ENCODE measurements at regions not wholly inside any gene's neighbourhood (a gene's known extent, or its start where the extent isn't known, plus 50 kb on each side); places are given as distances from the start of the nearest gene placed in this dataset.

- FAIRE-seq = no peak
Measured at GRCh38 chr1:13878021-13878420, 178.0 kb downstream of the PRDM2 start.

- FAIRE-seq = no peak
Measured at GRCh38 chr1:13878451-13878850, 178.5 kb downstream of the PRDM2 start.

GRCh38 chr1:13881385-13882088, 181.5 kb downstream of the PRDM2 start:
- no peak for FAIRE-seq

DNA sequence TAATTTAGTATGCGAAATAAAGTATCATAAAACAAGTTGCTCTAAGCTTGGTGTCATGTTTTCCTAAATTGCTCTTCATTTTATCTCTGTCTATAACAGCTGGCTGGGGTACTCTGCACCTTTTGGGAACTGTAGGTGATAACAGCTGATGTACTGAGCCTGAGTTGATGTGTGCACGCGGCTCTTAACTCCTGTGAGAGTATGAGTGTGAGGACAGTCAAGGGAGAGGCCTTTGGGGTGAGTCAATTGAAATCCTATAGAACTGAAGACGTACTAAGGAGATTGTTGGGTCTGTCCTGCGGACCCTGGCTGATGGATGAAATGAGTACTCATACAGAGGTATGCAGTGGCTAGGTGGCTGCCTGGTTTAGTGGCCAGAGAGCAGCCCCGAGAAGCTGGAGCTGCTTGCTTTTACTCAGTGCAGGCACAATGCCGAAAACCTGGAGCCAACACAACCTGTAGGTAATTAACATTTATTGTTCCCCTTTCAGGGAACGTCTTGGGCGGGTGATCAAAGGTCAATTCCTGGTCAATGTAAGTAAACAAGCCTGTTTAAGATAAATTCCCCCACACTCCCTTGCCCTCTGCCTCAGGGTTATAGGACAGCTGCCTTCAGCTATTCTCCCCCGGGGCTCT, 188.5 kb downstream of the PRDM2 start:
- no peak for FAIRE-seq

- FAIRE-seq = no peak
Measured at GRCh38 chr1:13889495-13889894, 189.5 kb downstream of the PRDM2 start.

- no peak for FAIRE-seq
Measured at GRCh38 chr1:13890766-13891165, 190.8 kb downstream of the PRDM2 start.

DNA sequence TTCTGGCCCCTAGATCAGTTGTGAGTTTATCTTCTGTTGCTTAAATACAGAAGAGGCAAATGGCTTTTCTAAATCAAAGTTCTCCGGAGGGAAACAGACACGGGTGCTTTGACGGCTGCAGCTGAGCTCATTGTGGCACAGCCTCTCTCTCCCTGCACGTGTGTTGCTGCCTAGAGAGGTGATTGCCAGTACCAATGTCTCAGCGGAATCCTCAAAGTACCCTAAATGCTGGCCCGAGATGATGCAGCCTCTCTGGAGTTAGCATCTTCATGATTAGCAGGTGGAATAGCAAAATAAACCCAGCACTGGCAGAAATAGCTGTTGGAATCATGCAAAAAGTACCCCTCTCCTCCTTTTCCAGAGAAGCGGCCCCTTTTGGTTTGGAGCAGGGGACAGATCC, 192.2 kb downstream of the PRDM2 start:
- FAIRE-seq = no peak

DNA sequence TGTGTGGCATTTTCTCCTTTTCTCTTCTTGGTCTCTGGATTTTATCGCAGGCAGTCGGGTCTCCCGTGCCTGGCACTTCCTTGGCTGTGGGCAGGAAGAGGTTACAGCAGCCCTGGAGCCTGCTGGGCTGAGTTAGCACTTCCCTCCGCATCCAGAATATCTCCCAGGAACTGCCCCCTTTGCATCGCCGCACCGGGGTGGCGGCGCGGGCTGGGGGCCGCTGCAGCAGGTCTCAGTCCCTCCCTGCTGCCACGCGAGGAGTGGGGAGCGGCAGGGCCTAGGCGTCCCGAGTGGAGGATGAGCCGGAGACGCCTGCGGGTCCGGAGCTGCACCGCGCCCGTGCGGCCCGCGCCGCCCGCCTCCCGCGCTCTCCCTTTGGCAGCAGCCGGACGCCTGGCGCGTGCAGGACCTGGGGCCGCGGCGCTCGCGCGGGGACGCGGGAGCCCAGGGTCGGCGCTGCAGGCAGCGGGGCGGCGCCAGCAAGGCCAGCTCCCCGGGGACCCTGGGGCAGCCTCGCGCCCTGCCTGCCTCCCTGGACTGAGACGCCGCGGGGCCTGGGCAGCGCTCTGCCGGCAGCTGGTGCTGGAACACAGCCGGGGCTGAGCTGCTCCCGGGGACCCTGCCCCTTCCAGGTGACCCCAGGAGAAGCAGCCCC, 192.8 kb downstream of the PRDM2 start:
- no peak for FAIRE-seq

- no peak for FAIRE-seq
Measured at GRCh38 chr1:13893409-13893821, 193.4 kb downstream of the PRDM2 start.

GRCh38 chr1:13896932-13897331, 196.9 kb downstream of the PRDM2 start:
- FAIRE-seq = no peak

GRCh38 chr1:13898406-13898805, 198.4 kb downstream of the PRDM2 start:
- FAIRE-seq = no peak

DNA sequence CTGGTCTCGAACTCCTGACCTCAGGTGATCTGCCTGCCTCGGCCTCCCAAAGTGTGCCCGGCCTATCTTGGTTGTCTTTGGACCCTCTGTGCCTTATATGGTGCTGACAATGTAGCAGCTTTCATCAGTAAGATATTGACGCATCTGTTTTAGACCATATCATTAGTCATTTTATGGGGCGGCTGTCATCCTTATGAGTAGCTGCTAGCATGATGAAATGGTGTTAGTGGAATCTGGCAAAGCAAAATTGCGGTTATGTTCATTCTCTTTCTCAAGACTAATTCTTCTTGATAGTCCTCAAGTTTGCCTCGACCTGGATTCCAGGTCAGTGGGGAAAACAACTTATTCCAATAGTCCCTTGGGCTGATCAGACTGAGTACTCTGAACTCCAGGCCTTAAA, 199.9 kb downstream of the PRDM2 start:
- no peak for FAIRE-seq

- FAIRE-seq = no peak
Measured at GRCh38 chr1:13900583-13900982, 200.6 kb downstream of the PRDM2 start.

DNA sequence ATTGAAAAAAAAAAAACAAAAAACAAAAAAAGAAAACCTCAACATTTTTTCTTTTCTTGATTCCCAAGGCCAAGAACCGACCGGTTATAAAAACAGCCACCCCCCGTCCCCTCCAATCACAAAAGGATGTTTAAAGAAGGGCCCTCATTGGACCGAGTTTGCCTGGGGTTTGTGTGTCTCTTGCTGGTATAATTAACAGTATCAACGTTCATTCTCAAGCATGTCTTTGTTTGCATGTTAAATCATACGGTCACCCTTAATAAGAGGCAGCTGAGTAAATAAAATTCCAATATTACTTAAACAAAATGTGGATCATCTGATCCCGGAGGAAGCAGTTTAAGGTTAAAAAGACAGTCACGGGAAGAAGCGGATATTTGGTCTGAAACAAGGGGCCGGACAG, 201.1 kb downstream of the PRDM2 start:
- no peak for FAIRE-seq

DNA sequence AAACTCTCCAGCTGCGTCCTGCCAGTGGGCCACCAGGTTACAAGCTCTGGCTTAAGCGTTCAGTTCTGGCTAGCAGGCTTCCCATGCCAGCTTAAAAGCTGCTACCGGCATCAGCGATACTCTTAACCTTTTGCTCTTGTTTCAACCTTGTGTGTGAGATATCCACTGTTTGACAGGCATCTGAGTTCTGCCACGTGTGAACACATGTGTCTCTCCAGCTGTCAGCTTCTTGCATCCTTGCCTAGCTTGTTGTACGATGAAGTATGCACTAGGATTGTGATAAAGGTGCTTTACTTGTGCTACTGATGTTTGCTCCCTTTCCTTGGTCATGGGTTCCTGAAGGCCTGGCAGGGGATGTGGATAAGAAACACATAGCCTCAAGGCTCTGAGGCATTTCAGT, 201.6 kb downstream of the PRDM2 start:
- FAIRE-seq = no peak

DNA sequence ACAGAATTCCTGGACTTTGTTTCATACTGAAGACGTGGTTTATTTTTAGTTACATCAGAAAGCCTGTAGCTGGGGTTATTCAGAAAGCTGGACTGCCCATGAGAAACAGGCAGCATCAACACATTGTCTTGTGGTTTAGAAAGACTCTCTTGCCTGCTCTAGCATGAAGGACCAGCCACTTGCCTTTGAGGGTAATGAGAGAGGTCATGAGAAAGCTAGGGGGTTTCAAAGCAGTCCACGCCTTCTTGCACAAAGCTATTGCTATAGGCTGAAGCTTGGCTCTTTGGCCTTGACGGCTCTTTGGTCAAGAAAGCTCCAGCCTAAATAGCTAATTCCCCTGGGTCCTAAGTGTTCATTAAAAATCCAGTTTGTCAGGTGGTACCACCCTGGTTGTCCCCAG, 208.1 kb downstream of the PRDM2 start:
- no peak for FAIRE-seq

GRCh38 chr1:13911697-13912619, 212.0 kb downstream of the PRDM2 start:
- FAIRE-seq = no peak

DNA sequence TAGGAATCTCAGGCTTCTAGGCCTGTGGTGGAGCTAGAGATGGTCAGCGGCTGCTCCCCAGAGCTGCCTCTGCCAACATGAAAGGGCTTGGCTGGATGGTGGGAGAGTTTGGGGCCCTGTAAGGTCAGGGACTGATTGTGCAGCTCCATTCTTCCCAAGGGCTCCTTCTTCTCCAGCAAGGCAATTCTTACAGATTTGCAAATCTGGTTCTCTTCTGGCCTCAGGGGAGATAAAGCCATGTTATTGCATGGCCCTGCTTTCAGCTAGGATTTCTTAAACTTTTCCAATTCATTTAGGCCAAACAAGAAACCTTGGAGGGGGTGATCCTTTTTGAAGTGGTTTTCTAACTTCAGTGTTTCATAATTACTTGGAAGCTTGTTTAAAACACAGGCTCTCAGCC, 213.4 kb downstream of the PRDM2 start:
- no peak for FAIRE-seq

DNA sequence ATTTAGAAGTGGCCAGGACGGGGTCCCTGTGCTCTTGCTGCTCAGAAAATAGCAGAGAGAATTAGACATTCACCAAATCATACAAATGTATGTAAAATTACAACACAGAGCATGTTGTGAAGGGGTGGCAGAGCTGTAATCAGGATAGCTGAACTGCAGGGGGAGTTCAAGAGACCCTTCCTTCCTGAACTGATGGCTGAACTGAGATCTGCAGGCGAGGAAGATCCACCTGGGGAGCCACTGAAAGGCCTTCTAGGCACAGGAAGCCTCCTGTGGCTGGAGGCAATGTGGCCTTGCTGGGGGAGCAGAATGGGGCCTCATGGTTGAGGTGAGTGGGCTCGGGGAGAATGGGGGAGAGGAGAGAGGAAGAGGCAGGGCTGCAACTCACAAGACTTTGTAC, 216.5 kb downstream of the PRDM2 start:
- no peak for FAIRE-seq

DNA sequence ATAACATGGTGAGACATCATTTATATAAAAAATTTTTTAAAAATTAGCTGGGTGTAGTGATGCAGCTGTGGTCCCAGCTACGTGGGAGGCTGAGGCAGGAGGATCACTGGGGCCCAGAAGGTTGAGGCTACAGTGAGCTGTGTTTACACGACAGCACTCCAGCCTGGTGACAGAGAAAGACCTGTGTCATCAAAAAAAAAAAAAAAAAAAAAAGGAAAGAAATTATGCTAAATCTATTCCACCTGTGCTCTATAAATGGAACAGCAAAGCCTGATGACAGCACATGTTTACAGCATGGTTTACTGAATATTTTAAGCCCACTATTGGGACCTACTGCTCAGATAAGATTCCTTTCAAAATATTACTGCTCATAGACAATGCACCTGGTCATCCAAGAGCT, 217.6 kb downstream of the PRDM2 start:
- FAIRE-seq = no peak

- no peak for FAIRE-seq
Measured at GRCh38 chr1:13918862-13919261, 218.9 kb downstream of the PRDM2 start.

DNA sequence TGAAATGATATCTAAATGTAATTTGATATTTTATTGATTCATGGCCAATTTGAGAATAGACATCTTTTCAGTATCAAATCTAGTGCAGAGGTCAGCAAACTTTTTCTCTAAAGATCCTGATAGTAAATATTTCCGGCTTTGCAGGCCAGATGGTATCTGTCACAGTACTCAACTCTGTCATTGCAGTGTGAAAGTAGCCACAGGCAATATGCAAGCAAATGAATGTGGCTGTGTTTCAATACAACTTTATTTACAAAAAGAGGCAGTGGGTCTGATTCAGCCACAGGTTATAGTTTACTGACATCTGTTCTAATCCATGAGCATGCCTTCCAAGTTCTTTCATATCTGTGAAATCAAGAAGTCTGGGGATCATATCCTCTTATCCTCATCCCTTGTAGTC, 221.2 kb downstream of the PRDM2 start:
- FAIRE-seq = no peak

DNA sequence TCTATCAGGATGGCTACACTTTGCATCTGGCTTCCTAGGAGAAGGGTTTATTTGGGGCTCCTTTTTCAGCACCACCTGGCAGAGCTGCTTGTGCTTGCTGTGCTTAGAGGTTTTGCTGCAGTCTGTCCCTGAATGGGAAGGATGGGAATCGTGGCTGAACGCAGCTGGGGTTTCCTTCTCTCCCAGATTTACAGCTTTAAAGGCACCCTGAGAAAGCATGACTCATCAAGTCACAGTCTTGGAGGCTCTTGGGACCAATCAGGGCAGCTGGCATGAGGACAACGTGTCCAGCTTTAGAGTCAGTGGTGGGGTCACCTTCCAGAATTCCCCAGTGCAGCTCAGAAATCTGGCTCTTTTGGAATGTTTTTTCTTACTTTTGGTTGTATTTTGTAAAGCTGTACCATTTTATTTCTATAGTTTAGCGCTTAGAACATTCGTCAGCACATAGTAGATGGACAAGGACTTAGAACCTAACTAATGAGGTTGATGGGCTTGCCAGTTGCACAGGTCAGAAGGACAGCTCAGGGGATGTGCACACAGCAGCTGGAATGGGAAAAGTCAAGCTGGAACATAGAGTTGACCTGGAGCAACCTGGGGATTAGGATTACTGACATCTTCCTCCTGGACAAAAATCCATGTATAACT, 222.6 kb downstream of the PRDM2 start:
- no peak for FAIRE-seq
